ENCODE measurements at regions not wholly inside any gene's neighbourhood (a gene's known extent, or its start where the extent isn't known, plus 50 kb on each side); places are given as distances from the start of the nearest gene placed in this dataset.
"Not testable (repeated sequence)": the region's sequence is repeated elsewhere in the genome, so short reads cannot be mapped to it uniquely, and the experiment has no call there.

- no peak overlapping the region for H3K9ac ChIP-seq (ENCODE audit: insufficient read length)
- no peaks in the 10 kb centered on the region for H3K9me3 ChIP-seq (ENCODE audit: low read depth, low read length)
- TF ChIP-seq FOXP2 (optimal IDR thresholded peaks at IDR 0.05; ENCODE audit: control extremely low read depth, extremely low read length, insufficient read depth) (no peak), EZH2 (IDR thresholded peaks at IDR 0.05) (no peak), POLR2AphosphoS5 (IDR thresholded peaks at IDR 0.05; ENCODE audit: borderline replicate concordance, low read depth, low read length) (no peak)
- no peak for DNase-seq (ENCODE audit: low read depth, low spot score)
- H3K27ac ChIP-seq = no peak overlapping the region
- no peaks in the 10 kb centered on the region for H3K36me3 ChIP-seq (ENCODE audit: insufficient read depth, low read length)
- H3K4me3 ChIP-seq = no peak overlapping the region
These were observed 113.7 kb upstream of the HAPLN1 start for GRCh38 chr5:83834306-83834705.

- no peak for DNase-seq (ENCODE audit: low read depth, low spot score)
- TF ChIP-seq POLR2AphosphoS5 (IDR thresholded peaks at IDR 0.05; ENCODE audit: borderline replicate concordance, low read depth, low read length) (no peak), FOXP2 (optimal IDR thresholded peaks at IDR 0.05; ENCODE audit: control extremely low read depth, extremely low read length, insufficient read depth) (no peak), EZH2 (IDR thresholded peaks at IDR 0.05) (no peak)
- Histone ChIP-seq H3K27ac (no peak overlapping the region), H3K4me3 (no peak overlapping the region), H3K9me3 (ENCODE audit: low read depth, low read length) (no peaks in the 10 kb centered on the region), H3K9ac (ENCODE audit: insufficient read length) (no peak overlapping the region), H3K36me3 (ENCODE audit: insufficient read depth, low read length) (no peaks in the 10 kb centered on the region)
These were observed 111.2 kb upstream of the HAPLN1 start for GRCh38 chr5:83831834-83832233.

DNA sequence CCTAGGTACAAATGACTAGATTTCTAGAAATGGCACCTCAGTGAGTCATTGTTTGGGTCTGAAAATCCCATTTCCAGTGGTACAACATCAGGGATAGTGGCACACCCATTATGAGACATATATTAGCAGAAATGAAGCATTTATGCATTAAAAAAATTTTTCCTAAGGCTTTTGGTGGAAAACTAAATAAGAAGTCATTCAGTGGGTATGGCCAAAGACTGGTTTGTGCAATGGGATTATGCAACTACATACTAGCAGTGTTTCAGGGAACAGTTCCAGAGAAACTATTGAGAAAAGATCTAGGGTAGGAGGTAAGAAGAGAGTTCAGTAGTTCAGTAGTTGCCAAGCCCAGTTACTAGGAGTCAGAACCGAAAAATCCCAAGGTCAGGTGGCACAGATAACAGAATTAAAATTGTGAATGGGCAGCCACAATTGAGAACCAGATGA is 106.5 kb upstream of the HAPLN1 start:
- Histone ChIP-seq H3K9ac (ENCODE audit: insufficient read length) (no peak overlapping the region), H3K27ac (no peak overlapping the region), H3K36me3 (ENCODE audit: insufficient read depth, low read length) (no peaks in the 10 kb centered on the region), H3K9me3 (ENCODE audit: low read depth, low read length) (no peaks in the 10 kb centered on the region), H3K4me3 (no peak overlapping the region)
- no peak for TF ChIP-seq POLR2AphosphoS5 (IDR thresholded peaks at IDR 0.05; ENCODE audit: borderline replicate concordance, low read depth, low read length)
- no peak for TF ChIP-seq EZH2 (IDR thresholded peaks at IDR 0.05)
- no peak for TF ChIP-seq FOXP2 (optimal IDR thresholded peaks at IDR 0.05; ENCODE audit: control extremely low read depth, extremely low read length, insufficient read depth)
- DNase-seq (ENCODE audit: low read depth, low spot score) = no peak

GRCh38 chr5:83817591-83817990 is 96.9 kb upstream of the HAPLN1 start:
- Histone ChIP-seq H3K4me3 (no peak overlapping the region), H3K9ac (ENCODE audit: insufficient read length) (no peak overlapping the region), H3K27ac (no peak overlapping the region), H3K36me3 (ENCODE audit: insufficient read depth, low read length) (no peaks in the 10 kb centered on the region), H3K9me3 (ENCODE audit: low read depth, low read length) (0 out of 2 replicates have a peak, but pooled peaks cover 4% of the 10 kb centered on the region)
- TF ChIP-seq EZH2 (IDR thresholded peaks at IDR 0.05) = no peak
- TF ChIP-seq POLR2AphosphoS5 (IDR thresholded peaks at IDR 0.05; ENCODE audit: borderline replicate concordance, low read depth, low read length) = no peak
- no peak for TF ChIP-seq FOXP2 (optimal IDR thresholded peaks at IDR 0.05; ENCODE audit: control extremely low read depth, extremely low read length, insufficient read depth)
- DNase-seq (ENCODE audit: low read depth, low spot score) = no peak

GRCh38 chr5:83815661-83816060 is 95.0 kb upstream of the HAPLN1 start:
- Histone ChIP-seq H3K27ac (no peak overlapping the region), H3K9ac (ENCODE audit: insufficient read length) (no peak overlapping the region), H3K9me3 (ENCODE audit: low read depth, low read length) (0 out of 2 replicates have a peak, but pooled peaks cover 4% of the 10 kb centered on the region), H3K36me3 (ENCODE audit: insufficient read depth, low read length) (no peaks in the 10 kb centered on the region), H3K4me3 (no peak overlapping the region)
- TF ChIP-seq POLR2AphosphoS5 (IDR thresholded peaks at IDR 0.05; ENCODE audit: borderline replicate concordance, low read depth, low read length) (no peak), EZH2 (IDR thresholded peaks at IDR 0.05) (no peak), FOXP2 (optimal IDR thresholded peaks at IDR 0.05; ENCODE audit: control extremely low read depth, extremely low read length, insufficient read depth) (no peak)
- DNase-seq (ENCODE audit: low read depth, low spot score) = no peak

GRCh38 chr5:83810511-83810910 is 89.9 kb upstream of the HAPLN1 start:
- Histone ChIP-seq H3K9me3 (ENCODE audit: low read depth, low read length) (no peaks in the 10 kb centered on the region), H3K27ac (no peak overlapping the region), H3K36me3 (ENCODE audit: insufficient read depth, low read length) (no peaks in the 10 kb centered on the region), H3K9ac (ENCODE audit: insufficient read length) (no peak overlapping the region), H3K4me3 (no peak overlapping the region)
- TF ChIP-seq FOXP2 (optimal IDR thresholded peaks at IDR 0.05; ENCODE audit: control extremely low read depth, extremely low read length, insufficient read depth) (no peak), POLR2AphosphoS5 (IDR thresholded peaks at IDR 0.05; ENCODE audit: borderline replicate concordance, low read depth, low read length) (no peak), EZH2 (IDR thresholded peaks at IDR 0.05) (no peak)
- no peak for DNase-seq (ENCODE audit: low read depth, low spot score)

- no peaks in the 10 kb centered on the region for H3K36me3 ChIP-seq (ENCODE audit: insufficient read depth, low read length)
- no peaks in the 10 kb centered on the region for H3K9me3 ChIP-seq (ENCODE audit: low read depth, low read length)
- no peak for TF ChIP-seq POLR2AphosphoS5 (IDR thresholded peaks at IDR 0.05; ENCODE audit: borderline replicate concordance, low read depth, low read length)
- H3K27ac ChIP-seq = no peak overlapping the region
- no peak overlapping the region for H3K4me3 ChIP-seq
- H3K9ac ChIP-seq (ENCODE audit: insufficient read length) = no peak overlapping the region
- DNase-seq (ENCODE audit: low read depth, low spot score) = no peak
These were observed 82.0 kb upstream of the HAPLN1 start for GRCh38 chr5:83802686-83803085.

GRCh38 chr5:83800201-83800600 is 79.5 kb upstream of the HAPLN1 start:
- H3K9ac ChIP-seq (ENCODE audit: insufficient read length) = no peak overlapping the region
- no peak for TF ChIP-seq POLR2AphosphoS5 (IDR thresholded peaks at IDR 0.05; ENCODE audit: borderline replicate concordance, low read depth, low read length)
- TF ChIP-seq FOXP2 (optimal IDR thresholded peaks at IDR 0.05; ENCODE audit: control extremely low read depth, extremely low read length, insufficient read depth) = no peak
- no peak for TF ChIP-seq EZH2 (IDR thresholded peaks at IDR 0.05)
- no peaks in the 10 kb centered on the region for H3K36me3 ChIP-seq (ENCODE audit: insufficient read depth, low read length)
- no peak for DNase-seq (ENCODE audit: low read depth, low spot score)
- no peaks in the 10 kb centered on the region for H3K9me3 ChIP-seq (ENCODE audit: low read depth, low read length)
- no peak overlapping the region for H3K4me3 ChIP-seq
- no peak overlapping the region for H3K27ac ChIP-seq

DNA sequence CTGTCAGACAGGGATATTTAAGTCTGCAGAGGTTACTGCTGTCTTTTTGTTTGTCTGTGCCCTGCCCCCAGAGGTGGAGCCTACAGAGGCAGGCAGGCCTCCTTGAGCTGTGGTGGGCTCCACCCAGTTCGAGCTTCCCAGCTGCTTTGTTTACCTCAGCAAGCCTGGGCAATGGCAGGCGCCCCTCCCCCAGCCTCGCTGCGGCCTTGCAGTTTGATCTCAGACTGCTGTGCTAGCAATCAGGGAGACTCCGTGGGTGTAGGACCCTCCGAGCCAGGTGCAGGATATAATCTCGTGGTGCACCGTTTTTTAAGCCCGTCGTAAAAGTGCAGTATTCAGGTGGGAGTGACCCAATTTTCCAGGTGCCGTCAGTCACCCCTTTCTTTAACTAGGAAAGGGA is 78.4 kb upstream of the HAPLN1 start:
- not testable (repeated sequence) for H3K36me3 ChIP-seq (ENCODE audit: insufficient read depth, low read length); DNase-seq (ENCODE audit: low read depth, low spot score); H3K9me3 ChIP-seq (ENCODE audit: low read depth, low read length); H3K4me3 ChIP-seq; H3K9ac ChIP-seq (ENCODE audit: insufficient read length); H3K27ac ChIP-seq
